Fibroblast of pulmonary artery (primary cell): ENCODE measurements at regions not wholly inside any gene's neighbourhood (a gene's known extent, or its start where the extent isn't known, plus 50 kb on each side); places are given as distances from the start of the nearest gene placed in this dataset.

Experiments
- DNase-seq: peaks from one replicate; pipeline ENCODE4 v3.0.0-alpha.2; 2010; ENCODE audit warnings: low read depth
- H3K4me3 ChIP-seq: replicated peaks from 2 replicates; pipeline ENCODE4 v1.5.1; 2011; ENCODE audit warnings: low read depth, mild to moderate bottlenecking, control low read depth, low read length, moderate library complexity
- CTCF ChIP-seq: IDR thresholded peaks from 2 replicates; pipeline ENCODE4 v1.5.1; 2011; ENCODE audit warnings: mild to moderate bottlenecking, control low read depth, low read length, inconsistent platforms; ENCODE audit errors: missing control alignments

GRCh38 chr5:175034924-175035323 lies 310.5 kb downstream of the MSX2 start:
- DNase-seq = no peak
- TF ChIP-seq CTCF = no peak
- H3K4me3 ChIP-seq = no peak overlapping the region

GRCh38 chr5:175032741-175033151 lies 308.4 kb downstream of the MSX2 start:
- DNase-seq = no peak
- no peak overlapping the region for H3K4me3 ChIP-seq
- TF ChIP-seq CTCF = no peak

- TF ChIP-seq CTCF = no peak
- no peak for DNase-seq
- H3K4me3 ChIP-seq = no peak overlapping the region
These were observed 307.6 kb downstream of the MSX2 start for GRCh38 chr5:175032013-175032412.

- no peak for TF ChIP-seq CTCF
- no peak for DNase-seq
These were observed 303.0 kb downstream of the MSX2 start for GRCh38 chr5:175027390-175027789.

GRCh38 chr5:175025077-175025476 lies 300.7 kb downstream of the MSX2 start:
- no peak overlapping the region for H3K4me3 ChIP-seq
- no peak for DNase-seq
- TF ChIP-seq CTCF = no peak

More at GRCh38 chr5:175027390-175027789, 303.0 kb downstream of the MSX2 start:
- H3K4me3 ChIP-seq = no peak overlapping the region

GRCh38 chr5:175021841-175022625 lies 297.7 kb downstream of the MSX2 start:
- no peak for TF ChIP-seq CTCF
- H3K4me3 ChIP-seq = no peak overlapping the region
- no peak for DNase-seq

- no peak for TF ChIP-seq CTCF
- no peak overlapping the region for H3K4me3 ChIP-seq
- DNase-seq = no peak
These were observed 296.9 kb downstream of the MSX2 start for GRCh38 chr5:175021321-175021720.
